HG03558 (cell line): ENCODE measurements at regions not wholly inside any gene's neighbourhood (a gene's known extent, or its start where the extent isn't known, plus 50 kb on each side); places are given as distances from the start of the nearest gene placed in this dataset.
"Not testable (repeated sequence)": the region's sequence is repeated elsewhere in the genome, so short reads cannot be mapped to it uniquely, and the experiment has no call there.

Experiments used
- ATAC-seq: cut with Tn5 transposase; IDR thresholded peaks from one replicate; pipeline ENCODE4 v1.9.1; 2021; ENCODE audit warnings: moderate number of reproducible peaks; ENCODE audit not compliant: unreplicated experiment; ENCODE audit errors: extremely low read depth

DNA sequence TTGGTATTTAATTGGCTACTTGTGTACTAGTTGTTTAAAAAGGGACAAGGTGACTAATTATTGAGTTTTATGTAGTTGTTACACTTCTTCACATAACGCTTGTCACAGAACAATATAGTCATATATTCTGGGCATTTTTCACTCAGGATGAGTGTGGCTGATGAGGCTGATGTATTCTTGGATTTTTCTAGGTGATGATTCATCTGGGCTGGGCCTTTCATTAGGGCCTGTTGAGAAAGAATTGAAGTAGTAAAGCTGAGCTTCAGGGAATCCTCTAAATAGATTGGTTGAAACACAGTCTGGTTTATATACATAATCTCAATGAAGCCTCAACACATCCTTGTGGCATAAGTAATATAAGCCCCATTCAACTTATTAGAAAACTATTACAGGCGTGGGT, 445.7 kb downstream of the DAD1 start:
- ATAC-seq, result no peak

DNA sequence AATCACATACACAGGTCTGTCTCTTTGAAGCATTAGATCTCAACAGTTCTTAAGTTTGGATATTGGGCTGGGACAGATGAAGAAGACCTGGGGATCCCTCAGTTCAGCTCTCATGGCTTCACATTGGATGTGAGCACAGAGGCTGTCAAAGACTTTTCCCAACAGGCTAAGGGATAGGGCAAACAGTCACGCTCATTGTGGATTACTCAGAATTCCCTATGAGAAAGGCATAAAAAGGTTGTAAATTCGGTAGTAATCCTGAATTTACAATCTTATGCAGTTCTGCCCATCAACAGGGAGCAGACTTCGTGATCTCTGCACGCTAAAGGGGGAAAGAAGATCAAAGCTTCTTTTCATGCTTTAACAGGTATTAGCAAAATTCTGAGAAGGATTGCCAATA, 448.4 kb downstream of the DAD1 start:
- ATAC-seq, result no peak

DNA sequence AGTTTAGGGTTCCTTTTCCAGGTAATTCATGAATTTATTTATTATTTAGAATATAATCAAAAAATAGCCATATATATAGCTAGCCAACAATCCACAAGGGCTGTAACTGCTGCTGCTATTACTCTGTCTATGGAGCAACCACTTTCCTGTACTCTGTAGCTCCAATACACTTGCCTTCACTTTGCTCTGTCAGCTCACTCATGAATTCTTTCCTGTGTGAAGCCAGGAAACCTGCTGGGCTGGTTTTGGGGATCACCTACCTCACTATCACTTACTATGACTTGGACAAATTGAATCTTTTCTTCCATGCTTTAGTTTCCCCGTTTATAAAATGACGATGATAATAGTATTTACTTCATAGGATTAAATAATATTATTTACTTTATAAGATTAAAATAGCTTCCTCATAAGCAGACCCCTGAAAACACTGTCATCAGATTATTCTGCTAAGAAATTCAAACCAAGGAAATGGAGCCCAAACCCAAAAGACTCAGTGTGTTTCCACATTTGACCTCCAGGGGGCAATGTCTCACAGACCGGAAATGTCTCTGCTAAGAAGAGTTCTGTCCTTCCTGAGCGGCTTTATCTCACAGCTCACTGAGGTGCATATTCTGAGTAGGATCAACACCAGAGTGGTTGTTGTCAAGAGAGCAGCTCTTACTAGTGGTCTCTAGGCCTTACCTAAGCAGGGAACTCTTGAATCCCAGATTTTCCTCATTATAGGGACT, 457.1 kb downstream of the DAD1 start:
- no peak for ATAC-seq

DNA sequence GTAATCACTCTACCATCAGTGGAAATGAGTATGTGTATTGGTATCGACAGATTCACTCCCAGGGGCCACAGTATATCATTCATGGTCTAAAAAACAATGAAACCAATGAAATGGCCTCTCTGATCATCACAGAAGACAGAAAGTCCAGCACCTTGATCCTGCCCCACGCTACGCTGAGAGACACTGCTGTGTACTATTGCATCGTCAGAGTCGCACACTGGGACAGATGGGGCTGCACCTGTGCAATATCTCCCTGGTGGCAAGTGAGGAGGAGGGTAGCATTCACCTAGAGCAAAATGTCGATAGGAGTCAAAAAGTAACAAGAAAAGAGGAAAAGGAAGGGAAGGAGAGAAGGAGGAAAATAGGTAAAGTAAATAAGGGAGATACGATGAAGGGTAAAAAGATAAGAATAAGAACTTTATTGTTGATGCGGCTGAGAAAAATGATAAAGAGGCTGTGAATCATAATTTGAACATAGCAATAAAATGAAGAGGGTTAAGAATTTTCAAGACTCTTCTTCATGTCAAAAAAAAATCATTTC, 450.5 kb upstream of the OR4E1 start:
- no peak for ATAC-seq

DNA sequence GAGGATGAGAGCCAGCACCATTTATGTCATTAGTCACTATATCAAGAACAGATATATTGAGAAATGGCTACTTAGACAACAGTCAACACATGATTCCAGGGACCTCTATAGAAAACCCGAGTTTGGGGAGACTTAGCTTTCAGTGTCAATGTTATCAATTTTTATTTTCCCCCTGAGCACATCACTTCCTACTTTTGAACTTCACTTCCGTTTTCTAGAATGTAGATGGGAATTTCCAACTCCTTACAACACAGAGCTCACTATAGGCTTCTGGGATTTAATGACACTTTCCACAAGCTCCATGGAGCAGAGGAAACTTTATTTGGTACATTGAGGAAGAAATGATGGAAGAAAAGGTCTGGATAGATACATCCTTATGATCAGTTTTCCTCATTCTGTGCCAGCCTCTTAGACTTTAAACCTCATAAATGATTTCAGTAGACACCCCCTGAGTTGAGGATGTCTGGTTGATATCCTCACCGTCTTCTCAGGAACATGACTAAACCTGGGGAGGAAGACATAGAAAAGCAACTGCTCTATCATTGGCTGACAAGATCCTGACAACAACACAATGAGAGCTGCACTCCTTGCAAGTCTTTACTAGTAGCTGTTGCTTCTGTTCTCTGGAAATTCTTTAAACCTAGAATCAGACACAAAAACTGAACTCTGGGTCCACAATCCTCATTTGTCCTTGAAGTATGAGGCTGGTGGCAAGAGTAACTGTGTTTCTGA, 449.4 kb upstream of the OR4E1 start:
- ATAC-seq, result no peak

DNA sequence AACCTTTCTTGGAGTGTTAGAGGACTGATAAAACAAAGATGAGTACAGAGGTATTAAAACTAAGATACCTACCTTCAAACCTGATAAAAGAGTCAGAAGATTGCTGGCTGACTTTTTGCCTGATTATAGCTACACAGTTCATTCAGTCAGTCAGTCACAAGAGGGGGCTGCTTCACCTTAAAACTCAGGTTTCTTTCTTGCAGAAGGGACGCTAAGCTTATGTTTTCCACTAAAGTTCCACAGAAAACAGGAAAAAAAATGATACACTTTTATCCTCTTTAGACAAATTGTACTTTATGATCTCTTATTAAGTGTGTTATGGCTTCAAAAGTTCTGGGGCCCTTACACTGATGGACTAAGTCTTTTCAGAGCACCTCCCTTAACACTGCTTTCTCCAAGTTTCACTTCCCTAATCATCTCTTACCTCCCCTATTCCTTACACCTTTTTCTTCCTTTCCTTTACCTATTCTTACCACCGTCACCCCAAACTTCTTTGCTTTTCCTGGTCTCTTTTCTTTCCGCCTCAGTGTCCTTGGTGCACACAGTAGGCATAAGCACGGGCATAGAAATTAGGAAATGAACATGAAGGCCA, 448.7 kb upstream of the OR4E1 start:
- no peak for ATAC-seq

DNA sequence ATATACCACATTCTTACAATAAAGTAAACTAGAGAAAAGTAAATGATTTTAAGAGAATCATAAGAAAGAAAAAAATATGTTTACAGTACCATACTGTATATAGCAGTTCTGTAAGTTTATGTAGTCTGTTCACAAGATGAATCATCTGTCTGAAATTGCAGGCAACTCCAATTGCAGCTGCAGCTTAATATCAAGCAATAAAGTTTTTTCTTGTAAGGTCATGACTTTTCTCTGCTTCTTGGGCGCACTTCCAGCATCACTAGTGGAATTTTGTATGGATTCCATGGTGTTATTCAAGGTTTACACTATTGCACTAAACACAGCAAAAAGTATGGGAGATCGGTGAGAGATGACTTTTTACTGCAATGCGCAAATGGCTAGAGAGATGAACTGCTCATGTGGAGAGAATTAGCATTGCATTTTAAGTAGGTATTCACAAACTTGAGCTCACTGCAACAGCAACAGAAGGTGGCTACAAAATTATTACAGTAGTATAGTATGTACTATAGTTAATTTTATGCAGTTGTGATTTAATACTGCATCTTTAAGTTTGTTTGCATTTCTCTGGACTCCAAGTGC, 445.4 kb upstream of the OR4E1 start:
- ATAC-seq, result no peak

DNA sequence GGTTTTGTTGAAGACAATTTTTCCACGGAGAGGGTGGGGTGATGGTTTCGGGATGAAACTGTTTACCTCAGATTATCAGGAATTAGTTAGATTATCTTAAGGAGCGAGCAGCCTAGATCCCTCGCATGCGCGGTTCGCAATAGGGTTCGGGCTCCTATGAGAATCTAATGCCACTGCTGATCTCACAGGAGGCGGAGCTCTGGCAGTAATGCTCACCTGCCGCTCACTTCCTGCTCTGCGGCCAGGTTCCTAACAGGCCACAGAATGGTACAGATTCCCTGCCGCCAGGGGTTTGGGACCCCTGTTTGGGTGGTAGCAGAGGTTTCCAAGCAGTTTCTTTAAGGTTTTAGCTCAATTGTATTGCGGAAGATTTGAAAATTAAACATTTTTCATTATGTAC, 439.8 kb upstream of the OR4E1 start:
- ATAC-seq, result no peak

DNA sequence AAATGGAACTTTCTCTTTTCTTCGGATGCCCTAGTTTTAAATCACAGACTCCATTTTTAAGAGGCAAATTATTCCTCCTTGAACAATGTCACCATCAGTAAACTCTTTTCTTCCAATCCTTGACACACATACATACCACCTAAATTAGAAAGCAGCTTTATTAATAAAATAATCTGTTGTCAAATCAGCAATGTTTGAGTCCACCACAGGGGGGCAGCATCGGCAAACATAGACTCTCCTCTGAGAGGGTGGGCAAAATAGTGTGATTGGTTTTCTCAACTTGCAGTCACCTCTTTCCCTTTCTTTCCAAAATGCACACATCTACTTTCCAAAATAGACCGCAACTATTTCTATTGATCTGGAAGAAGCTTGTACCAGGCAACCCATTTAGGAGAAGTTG, 438.4 kb upstream of the OR4E1 start:
- ATAC-seq, result no peak

DNA sequence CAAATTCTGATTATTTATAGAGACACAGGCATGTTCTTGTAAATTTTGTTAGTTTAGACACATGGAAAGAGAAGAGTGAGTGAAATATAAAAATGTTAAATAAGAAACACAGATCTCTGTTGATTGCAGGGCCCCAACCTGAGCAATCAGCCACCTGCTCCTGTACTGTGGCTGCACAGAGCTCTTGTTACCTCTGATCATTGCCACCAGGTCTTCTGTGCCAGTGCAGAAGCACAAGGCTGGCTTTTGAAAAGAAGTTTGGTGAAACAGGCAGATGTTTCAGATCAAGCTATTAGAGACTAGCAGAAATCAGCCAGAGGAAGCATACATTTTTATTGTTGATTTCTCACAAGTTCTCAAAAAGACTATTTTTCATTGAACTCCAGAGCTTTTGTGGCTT, 434.1 kb upstream of the OR4E1 start:
- ATAC-seq, result no peak

DNA sequence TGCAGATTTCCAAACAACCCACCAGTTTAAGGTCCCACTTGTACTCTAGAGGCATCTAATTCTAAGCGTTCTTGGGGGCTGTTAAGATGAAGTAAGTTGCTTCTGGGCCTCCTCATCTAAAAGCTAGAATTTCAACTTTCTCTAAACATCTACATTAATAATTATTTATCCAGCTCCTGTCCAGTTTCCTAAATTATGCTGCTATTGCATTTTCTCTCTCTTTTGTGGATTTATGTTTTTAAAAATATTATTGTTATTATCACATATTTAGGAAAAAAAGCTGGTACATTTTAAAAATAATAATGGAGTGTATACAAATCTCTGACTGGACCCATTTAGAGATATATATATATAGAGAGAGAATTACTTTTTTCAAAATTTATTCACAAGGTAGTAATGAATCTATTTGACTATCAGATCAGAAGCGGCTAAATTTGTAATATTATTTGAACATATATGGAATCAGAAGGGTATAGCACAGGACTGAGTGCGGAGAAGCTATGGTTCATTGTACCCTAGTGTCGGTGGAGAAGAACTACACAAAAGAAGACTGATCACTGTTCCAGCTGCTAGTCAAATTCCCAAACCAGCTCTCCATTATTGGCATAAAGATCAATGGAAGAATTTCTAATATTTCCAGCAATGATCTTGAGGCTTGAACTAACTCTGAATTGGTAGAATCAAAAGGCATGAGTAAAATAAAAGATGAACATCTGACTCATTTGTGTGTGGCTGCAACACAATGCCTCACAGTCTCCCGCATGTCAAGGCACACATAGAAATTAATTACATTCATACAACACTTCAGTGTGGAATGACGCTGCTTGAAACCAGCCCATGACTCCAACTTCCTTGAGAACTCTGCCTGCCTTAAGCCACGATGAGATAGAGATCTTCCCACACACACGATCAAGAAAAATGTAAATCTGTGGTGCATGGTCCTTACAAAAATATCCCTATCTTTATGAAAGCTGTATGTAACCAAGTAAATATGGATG, 433.4 kb upstream of the OR4E1 start:
- no peak for ATAC-seq

DNA sequence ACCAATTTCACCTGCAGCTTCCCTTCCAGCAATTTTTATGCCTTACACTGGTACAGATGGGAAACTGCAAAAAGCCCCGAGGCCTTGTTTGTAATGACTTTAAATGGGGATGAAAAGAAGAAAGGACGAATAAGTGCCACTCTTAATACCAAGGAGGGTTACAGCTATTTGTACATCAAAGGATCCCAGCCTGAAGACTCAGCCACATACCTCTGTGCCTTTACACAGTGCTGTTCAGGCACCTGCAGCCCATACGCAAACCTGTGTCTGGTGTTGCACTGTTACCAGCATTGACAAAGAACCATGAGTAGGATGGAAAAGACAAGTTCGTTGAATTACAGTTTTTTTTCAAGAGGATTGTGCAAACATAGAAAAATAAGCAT, 432.0 kb upstream of the OR4E1 start:
- no peak for ATAC-seq

DNA sequence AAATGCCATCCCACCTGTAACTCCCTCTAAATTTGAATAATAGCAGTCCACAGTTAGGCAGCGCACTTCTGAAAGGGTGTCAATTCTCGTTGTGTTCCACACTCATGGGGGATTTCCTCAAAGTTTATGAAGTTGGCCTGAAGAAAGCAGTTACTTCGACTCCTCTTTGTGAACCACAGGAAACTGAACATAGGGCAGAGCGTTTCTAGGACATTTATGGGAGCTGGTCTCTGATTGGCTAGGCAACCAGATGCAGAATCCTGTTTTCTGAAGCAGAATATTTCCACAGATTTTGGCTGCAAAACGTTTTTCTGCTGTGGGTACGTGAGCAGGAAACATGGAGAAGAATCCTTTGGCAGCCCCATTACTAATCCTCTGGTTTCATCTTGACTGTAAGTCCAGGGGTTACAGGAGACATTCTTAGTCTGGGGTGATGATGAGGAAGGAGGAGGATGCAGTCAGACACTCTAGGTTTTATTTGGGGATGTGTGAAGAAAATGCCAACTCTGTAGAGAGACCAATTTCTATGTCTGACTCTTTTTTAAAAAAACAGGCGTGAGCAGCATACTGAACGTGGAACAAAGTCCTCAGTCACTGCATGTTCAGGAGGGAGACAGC, 431.5 kb upstream of the OR4E1 start:
- no peak for ATAC-seq

DNA sequence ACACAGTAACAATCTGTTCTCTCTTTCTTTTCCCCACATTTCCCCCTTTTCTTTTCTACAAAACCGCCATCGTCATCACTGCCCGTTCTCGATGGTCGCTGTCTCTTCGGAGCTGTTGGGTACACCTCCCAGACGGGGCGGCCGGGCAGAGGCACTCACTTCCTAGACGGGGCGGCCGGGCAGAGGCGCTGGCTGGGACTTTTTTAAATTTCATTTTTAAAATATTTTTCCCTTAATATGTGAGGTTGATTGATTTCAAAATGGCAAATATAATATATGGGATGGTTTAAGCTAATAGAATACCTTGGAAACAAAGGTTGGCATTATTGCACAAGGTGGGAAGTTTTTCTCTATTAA, 427.1 kb upstream of the OR4E1 start:
- not testable (repeated sequence) for ATAC-seq

DNA sequence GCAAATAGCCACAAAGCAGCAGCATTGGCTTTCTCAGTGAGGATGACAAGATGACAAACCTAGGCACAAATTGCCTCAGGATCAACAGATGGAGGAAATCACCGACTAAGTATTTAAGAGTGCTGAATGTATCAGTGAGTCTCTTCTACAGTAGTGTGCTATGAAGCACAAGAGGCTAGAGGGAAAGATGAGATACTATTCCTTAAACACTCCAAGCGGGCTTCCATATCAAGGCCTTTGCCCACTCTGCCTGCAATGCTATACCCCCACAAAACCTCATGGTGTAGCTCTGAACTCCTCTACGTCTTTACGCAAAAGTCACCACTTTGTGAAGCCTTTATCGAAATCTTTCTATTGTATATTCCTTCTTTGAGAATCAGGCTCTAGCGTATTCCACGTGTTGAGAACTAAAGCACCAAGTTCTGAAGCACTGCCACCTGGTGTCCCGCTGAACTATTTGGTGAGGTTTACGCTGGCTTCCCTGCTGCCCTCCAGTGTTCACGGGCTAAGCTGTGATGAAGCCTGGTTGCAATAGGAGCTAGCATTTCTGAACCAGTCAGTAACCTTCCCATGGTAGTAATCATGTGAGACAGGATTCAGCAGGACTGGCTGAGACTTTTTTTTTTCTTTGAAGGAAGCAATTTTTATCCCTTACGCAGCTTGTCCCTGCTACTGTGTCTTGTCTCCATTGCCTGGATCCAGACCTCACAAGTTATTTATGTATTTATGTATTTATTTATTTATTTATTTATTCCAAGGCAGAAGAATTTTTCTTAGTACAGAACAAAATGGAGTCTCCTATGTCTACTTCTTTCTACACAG, 426.5 kb upstream of the OR4E1 start:
- no peak for ATAC-seq

DNA sequence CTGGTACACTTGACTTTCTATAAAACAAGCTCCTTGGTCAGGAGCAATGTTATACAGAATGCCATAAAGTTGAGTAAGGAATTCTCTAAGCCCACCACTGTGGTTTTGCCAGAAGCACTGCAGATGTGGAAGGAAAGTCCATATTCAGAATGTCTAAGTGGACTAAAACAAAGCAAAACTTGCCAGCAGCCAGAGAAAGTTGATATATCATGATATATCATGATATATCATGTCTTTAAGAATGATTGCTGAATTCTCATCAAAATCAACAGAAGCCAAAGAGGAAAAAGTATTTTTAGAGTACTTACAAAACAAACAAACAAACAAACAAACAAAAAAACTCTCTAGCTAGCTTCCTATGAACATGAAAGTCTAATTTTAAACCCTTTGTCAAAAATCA, 424.8 kb upstream of the OR4E1 start:
- no peak for ATAC-seq

DNA sequence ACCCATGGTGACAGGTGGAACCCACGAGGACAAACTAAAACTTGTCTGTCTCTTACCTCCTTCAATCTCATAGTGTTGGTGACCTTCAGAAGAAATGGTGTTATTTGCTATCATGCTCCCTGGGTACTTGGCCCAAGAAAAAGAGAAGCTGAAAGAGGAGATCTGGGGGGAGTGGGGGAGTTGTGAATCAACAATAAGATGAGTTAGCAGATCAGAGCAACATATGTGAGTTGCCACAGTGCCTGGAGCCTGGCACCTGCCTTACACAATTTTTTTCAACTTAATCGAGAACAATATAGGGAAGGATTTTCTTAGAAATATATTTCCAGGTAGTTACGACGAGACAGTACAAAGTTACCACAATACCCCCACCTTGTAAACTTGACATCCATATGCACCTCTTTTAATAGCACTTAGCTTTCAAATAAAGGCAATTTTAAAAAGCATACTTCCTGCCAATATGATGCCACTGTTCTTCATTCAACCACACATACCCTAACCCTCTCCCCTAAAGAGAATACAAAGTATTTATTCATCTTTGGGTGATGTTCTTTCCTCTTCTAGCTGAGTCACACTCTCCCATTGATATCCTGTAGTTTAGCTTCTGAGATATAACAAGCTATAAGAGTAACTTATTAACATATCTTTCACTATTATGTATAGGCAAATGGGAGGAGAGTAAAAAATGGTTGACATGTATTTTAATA, 424.1 kb upstream of the OR4E1 start:
- ATAC-seq, result no peak

DNA sequence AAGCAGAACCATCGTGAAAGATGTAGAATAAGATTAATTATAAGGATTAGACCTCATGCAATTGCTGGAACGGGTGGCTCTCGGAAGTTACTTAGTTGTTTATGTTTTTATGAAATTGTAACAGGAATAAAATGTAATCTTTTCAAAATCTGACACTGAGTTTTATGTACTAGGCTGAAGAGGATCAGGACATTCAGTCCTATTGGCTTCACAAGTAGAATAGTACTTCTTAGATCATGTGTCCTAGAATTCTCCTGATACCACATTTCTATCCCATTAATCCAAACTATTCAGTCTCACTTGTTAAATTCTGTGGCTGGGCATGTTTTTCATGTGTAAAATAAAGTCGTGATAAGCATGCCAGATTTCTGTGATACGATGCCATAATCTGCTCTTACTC, 423.5 kb upstream of the OR4E1 start:
- no peak for ATAC-seq
